NCI-H345 treated with DMSO at 0.1 percent for 48 hours (cell line): ENCODE measurements at regions not wholly inside any gene's neighbourhood (a gene's known extent, or its start where the extent isn't known, plus 50 kb on each side); places are given as distances from the start of the nearest gene placed in this dataset.
"Not testable (repeated sequence)": the region's sequence is repeated elsewhere in the genome, so short reads cannot be mapped to it uniquely, and the experiment has no call there.

Source experiments
- DNase-seq: peaks from one replicate; lab custom pipeline; 2025; ENCODE audit not compliant: unreplicated experiment; lab: John Stamatoyannopoulos, UW

DNA sequence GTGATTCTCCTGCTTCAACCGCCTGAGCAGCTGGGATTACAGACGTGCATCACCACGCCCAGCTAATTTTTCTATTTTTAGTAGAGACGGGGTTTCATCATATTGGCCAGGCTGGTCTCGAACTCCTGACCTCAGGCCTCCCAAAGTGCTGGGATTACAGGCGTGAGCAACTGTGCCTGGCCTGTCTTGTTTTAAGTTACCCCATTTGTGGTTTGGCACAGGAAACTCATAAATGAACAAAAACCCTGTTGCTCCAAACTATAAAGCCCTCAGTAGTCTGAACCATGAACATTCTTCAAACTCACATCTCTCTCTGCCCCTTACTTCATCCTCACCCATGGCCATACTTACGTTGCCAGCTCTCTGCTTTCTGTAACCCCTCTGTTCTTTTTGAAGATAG lies 61.7 kb downstream of the RHOU start:
- not testable (repeated sequence) for DNase-seq

DNA sequence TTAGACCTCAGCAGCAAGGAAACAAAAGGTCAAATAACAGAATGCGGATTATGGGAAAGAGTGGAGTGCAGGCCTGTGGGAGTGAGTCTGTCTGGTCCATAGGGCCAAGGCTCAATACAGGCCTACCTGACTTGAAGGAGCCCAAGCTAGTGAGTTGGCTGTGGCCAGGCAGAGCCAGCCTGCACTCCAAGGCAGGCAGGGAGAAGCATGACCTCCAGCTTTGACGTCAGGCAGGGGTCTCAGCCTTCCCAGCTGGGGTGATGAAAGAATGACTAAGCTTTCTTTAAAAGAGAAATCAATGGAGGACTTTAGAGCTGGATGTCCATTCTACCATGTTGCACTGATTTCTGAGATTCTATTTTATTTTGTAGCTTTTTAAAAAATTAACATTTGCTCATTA lies 62.8 kb downstream of the RHOU start:
- DNase-seq: no peak

- no peak for DNase-seq
Observed at GRCh38 chr1:228798548-228798947, 63.3 kb downstream of the RHOU start.

DNA sequence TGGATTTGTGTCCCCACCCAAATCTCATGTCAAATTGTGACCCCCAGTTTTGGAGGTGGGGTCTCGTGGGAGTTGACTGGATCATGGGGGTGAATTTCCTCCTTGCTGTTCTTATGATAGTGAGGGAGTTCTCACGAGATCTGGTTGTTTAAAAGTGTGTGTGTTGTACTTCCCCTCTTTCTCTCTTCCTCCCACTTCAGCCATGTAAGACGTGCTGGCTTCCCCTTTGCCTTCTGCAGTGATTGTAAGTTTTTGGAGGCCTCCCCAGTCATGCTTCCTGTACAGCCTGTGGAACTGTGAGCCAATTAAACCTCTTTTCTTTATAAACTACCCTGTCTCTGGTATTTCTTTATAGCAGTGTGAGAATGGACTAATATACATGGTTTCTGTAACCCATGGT lies 64.6 kb downstream of the RHOU start:
- no peak for DNase-seq

GRCh38 chr1:228801068-228801467 lies 65.8 kb downstream of the RHOU start:
- no peak for DNase-seq

DNA sequence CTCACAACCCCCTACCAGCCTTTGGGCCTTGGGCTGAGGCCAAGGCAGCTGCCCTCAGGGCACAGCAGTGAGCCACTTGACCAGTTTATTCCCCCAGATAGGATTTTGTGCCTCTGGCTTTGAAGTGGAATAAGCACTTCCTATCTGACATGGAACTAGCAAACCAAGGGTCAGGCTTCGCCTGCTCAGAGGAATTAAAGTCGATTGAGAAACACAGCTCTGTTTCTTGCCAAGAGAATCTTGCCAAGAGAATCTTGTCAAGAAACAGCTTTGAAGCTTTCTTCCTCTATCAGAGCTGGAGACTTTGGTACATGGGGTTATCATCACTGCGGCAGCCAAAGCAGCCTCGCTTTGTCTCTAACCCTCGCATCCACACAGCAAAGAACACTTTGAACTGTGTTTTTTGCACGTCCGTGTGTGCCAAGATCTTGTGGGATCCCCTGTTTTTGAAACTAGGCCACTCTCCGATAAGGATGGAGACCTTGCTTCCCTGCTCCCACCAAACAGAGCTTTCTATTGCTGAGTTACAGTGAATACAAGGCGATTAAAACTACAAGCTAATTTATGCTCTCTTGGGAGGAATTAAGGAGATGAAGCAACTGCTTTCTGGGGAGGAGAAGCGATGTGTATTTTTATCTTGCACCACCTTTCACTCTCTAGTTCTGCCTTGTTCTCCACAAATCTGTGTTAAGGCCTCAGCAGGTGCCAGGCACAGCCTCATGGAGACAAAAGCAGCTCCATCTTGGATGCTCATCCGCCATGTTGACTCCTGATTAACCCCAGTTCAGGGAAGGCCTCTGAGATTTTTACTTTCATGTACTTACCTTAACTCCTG lies 67.3 kb downstream of the RHOU start:
- peak; percentile 57 for DNase-seq

- no peak for DNase-seq
Observed at GRCh38 chr1:228803421-228803820, 68.1 kb downstream of the RHOU start.

- DNase-seq: no peak
Observed at GRCh38 chr1:228804173-228804572, 68.9 kb downstream of the RHOU start.

- DNase-seq: no peak
Observed at GRCh38 chr1:228804640-228805413, 69.5 kb downstream of the RHOU start.

DNA sequence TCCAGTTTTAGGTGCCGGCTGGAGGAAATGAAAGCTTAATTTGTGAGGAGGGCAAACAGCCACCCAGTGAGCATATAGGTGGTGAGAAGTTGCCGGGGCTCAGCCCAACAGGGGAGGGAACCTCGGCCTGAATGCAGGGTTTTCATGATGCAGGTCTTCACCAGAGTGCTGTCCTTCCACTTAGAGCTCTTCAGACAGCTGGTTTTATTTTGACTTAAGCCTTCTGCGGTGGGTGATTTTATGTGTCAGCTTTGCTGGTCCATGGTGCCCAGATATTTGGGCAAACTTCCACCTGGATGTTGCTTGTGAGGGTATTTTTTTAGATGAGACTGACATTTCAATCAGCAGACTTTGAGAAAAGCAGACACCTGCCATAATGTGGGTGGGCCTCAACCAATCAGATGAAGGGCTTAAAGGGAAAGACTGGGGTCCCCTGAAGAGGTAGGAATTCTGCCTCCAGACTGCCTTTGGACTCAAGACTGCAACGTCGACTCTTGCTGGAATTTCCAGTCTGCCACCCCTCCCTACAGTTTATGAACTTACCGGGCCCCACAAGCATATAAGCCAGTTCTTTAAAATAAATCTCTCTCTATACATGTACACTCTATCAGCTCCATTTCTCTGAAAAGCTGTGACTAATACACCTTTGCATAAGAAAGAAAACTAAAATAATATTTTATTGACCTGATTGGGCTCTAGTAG lies 72.8 kb downstream of the RHOU start:
- DNase-seq: no peak

- no peak for DNase-seq
Observed at GRCh38 chr1:228809621-228810394, 74.5 kb downstream of the RHOU start.

DNA sequence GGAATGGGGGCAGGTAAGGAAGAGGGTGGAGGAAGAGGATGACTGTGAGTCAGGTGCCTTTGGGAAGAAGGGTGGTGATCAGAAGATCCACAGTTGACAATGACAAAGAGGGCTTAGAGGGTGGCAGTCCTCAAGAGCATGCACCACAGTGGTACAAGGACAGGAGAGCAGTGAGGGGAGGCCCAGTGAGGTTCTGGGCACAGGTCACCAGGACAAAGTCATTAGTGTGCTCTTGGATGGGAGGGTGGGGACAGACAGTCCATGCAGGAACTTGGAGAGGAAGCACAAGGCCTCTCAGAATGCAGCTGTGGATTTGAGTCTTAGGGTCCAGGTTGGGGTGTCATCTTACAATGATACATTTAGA lies 75.1 kb downstream of the RHOU start:
- DNase-seq: no peak

- no peak for DNase-seq
Observed at GRCh38 chr1:228810878-228811711, 75.8 kb downstream of the RHOU start.

DNA sequence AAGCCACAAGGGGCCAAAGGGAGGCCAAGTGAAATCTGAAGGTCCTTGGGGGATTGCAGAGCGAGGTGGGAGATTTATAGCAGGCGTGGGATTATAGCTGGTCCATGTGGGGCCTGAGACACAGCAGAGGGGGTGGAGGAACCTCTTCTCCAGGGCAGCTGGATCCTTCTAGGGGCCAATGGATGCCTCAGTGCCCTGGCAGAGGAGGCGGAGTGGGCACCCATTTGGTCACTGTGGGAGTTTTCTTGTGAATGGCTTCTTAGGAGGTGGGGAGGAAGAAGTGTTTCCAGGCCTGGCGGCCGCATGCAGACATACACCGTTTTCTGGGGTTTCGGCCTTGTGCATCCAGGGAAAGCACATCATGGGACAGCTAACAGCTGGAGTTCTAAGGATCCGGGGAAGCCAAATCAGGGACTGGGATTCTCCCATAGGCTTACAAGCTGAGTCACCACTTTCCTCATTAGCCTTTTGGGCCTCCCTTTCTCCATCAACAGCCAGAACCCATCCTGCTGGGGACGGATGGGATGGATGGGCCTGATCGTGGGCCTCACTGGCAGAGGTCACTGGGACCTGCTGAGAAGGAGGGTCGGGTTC lies 76.5 kb downstream of the RHOU start:
- no peak for DNase-seq

GRCh38 chr1:228812961-228813360 lies 77.7 kb downstream of the RHOU start:
- DNase-seq: no peak

DNA sequence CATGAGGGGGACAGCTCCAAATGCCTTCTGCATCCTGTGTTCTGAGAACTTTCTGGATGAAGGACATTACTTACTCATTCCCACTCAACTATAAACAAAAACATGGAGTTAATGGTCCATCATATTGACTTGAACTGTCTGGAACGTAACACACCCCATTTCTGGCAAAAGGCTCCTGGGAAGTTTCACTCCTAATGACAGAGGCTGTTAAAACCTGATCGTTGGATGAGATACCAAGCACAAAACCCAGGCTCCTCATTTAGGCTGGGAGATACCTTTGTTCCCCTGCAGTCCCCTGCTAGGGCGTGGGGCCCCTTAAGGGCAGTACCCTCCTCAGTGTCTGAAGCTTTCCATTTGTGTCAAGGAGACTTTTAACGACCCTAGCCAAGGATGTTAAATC lies 78.9 kb downstream of the RHOU start:
- DNase-seq: no peak

DNA sequence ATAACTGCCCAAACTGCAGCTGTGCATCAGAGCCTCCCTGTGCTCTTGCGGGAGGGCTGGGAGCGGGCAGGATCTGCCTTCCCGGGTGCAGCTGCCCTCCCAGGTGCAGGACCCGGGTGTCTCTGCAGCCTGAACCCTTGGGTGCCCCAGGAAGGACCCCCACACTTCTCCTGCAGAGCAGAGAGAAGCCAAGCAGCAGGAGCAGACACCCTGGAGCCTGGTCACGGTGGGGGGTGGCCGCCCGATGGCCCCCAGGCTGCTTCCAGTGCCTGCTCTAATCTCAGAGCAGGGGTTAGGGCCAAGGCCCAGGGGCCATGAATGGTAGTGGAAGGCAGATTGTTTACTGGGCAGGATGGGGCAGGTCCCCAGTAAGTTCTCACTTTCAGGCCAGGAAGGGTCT lies 83.0 kb downstream of the RHOU start:
- no peak for DNase-seq

DNA sequence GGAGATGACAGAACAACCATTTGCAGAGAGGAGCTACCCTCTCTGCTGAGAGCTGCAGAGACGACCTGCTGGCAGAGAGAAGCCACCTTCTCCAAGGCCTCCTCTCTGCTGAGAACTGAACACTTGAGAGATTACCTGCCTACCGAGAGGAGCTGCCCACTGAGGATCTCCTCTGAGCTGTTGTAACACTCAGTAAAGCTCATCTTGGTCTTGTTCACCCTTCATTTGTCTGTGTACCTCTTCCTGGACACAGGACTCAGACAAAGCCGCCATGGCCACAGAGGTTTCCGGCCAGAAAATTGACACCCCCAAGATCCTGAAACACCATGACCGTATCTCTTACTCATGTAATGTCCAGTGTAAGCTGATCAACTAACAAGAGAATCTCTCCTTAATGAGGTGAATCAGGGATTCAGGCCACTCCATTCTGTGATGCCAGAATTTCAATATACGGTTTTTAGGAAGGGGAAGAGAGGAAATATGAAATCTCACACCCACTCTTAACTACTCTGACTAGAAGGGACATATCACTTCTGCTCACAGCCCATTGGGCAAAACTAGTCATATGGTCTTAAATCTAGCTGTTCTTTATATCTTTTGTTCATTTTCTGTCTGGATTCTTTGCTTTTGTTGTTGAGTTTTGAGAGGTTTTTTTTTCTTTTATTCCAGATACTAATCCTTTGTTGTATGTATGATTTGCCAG lies 83.8 kb downstream of the RHOU start:
- DNase-seq: no peak

GRCh38 chr1:228821252-228821651 lies 86.0 kb downstream of the RHOU start:
- DNase-seq: no peak
